Skeletal muscle tissue (tissue), 3 donors: ENCODE measurements at regions not wholly inside any gene's neighbourhood (a gene's known extent, or its start where the extent isn't known, plus 50 kb on each side); places are given as distances from the start of the nearest gene placed in this dataset.

Experiments used
- H3K27ac ChIP-seq: one replicate; pipeline ENCODE4 v1.7.0; 2013; ENCODE audit warnings: mild to moderate bottlenecking, low read depth, low read length, inconsistent platforms
- H3K27me3 ChIP-seq, 3 donors: one replicate each; pipeline ENCODE4 v1.7.0; 2013; ENCODE audit warnings: low read length in 3 of 3; ENCODE audit not compliant: control insufficient read depth in 3 of 3, insufficient read depth in 3 of 3
- H3K36me3 ChIP-seq, 3 donors: one replicate each; pipeline ENCODE4 v1.7.0; 2013; ENCODE audit warnings: low read length in 3 of 3; ENCODE audit not compliant: control insufficient read depth in 3 of 3, insufficient read depth in 3 of 3
- H3K4me1 ChIP-seq, 3 donors: one replicate each; pipeline ENCODE4 v1.7.0; 2013; ENCODE audit warnings: low read length in 3 of 3, mild to moderate bottlenecking in 3 of 3; ENCODE audit not compliant: control insufficient read depth in 3 of 3, insufficient read depth in 3 of 3
- H3K4me3 ChIP-seq, 3 donors: one replicate each; pipeline ENCODE4 v1.7.0; 2013; ENCODE audit warnings: low read length in 3 of 3
- H3K9ac ChIP-seq, 3 donors: one replicate each; pipeline ENCODE4 v1.7.0; 2013; ENCODE audit warnings: low read length in 3 of 3, mild to moderate bottlenecking in 3 of 3, moderate library complexity in 2 of 3, low read depth in 1 of 3
- H3K9me3 ChIP-seq, 3 donors: one replicate each; pipeline ENCODE4 v1.7.0; 2013; ENCODE audit warnings: low read length in 3 of 3; ENCODE audit not compliant: control insufficient read depth in 3 of 3
- donor health status: Osteomylitis.

DNA sequence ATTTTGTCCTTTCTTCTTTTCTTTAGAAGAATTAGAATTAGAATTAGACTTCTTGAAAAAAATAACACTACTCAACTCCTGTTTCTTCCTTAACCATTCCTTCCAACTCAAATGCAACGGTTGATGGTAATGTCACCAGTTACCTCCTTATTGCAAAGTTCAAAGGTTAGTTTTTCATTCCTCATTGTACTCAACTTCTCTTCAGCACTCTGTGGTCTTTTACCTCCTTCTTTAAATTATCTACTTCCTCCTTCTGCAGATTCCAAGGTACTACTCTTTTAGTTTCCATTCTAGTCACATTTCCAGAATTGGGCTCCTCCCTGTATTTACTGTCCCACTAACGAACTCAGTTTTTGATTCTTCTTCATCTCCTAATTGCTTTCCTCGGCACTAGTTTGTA lies 700.7 kb downstream of the SATB2 start:
- no peaks in the 10 kb centered on the region for H3K9me3 ChIP-seq
- no peak overlapping the region for H3K4me3 ChIP-seq
- H3K9ac ChIP-seq = no peak overlapping the region
- no peaks in the 10 kb centered on the region for H3K27me3 ChIP-seq
- no peaks in the 10 kb centered on the region for H3K4me1 ChIP-seq
- no peak overlapping the region for H3K27ac ChIP-seq
- H3K36me3 ChIP-seq = no peaks in the 10 kb centered on the region

DNA sequence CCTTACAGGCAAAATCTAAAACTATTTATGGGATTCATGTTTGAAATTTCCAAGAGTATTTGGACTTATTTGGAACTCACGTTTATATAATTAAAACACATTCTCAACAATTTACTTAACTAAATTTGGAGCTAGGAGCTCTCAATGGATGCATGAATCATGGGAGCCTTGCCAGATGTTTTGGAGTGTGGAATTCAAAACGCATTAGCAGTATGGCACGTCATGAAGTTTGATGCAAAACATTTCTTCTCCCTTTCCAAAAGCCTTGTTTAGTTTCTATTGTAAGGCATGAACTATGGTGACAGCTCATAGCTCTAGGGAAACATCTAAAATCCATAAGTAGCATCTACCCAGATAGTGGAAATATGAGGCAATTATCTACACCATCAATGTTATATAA lies 701.6 kb downstream of the SATB2 start:
- H3K27me3 ChIP-seq = no peaks in the 10 kb centered on the region

DNA sequence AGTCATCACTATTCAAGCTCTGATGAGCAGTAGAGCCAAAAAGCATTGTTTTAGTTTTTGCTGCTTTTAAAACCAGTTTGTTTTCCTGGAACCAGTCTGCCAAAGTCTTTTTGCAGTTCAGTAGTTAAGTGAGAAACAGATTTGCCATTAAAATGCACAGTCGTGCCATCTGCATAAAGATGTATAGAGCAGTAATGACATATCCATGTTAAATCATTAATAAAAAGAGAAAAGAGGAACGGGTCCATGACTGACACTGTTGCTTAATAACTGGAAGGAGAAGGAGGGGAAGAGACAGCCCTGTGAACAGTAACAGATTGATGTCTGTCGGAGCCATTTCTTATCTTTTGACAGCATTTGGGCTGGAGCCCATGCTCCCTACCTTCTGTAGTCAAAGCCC lies 704.6 kb downstream of the SATB2 start:
- Histone ChIP-seq H3K27me3 (no peaks in the 10 kb centered on the region), H3K36me3 (no peaks in the 10 kb centered on the region), H3K27ac (no peak overlapping the region), H3K9me3 (no peaks in the 10 kb centered on the region), H3K4me1 (no peaks in the 10 kb centered on the region), H3K4me3 (no peak overlapping the region), H3K9ac (no peak overlapping the region)

More for the DNA sequence above, 701.6 kb downstream of the SATB2 start:
- H3K36me3 ChIP-seq = no peaks in the 10 kb centered on the region
- H3K4me3 ChIP-seq = no peak overlapping the region
- no peak overlapping the region for H3K9ac ChIP-seq
- H3K27ac ChIP-seq = no peak overlapping the region
- no peaks in the 10 kb centered on the region for H3K4me1 ChIP-seq
- no peaks in the 10 kb centered on the region for H3K9me3 ChIP-seq

DNA sequence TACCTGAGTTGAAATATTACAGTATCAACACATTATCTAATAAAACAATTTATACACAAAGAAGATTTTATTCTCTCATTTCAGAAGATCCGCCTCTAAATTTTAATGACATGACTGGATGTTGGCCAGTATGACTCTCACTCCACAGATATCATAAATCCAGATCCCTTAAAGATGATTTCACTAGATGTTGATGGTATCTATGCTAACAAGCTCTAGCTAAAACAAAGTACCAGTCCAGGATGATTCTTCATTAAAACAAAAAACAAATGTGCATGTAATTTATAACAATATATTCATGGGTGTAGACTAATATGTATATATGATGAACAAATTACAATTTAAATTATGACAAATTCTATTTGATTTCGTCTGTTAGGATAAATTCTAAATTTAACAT lies 708.4 kb downstream of the SATB2 start:
- Histone ChIP-seq H3K4me1 (no peaks in the 10 kb centered on the region), H3K36me3 (no peaks in the 10 kb centered on the region), H3K9me3 (no peaks in the 10 kb centered on the region), H3K4me3 (no peak overlapping the region), H3K9ac (no peak overlapping the region), H3K27me3 (no peaks in the 10 kb centered on the region), H3K27ac (no peak overlapping the region)

DNA sequence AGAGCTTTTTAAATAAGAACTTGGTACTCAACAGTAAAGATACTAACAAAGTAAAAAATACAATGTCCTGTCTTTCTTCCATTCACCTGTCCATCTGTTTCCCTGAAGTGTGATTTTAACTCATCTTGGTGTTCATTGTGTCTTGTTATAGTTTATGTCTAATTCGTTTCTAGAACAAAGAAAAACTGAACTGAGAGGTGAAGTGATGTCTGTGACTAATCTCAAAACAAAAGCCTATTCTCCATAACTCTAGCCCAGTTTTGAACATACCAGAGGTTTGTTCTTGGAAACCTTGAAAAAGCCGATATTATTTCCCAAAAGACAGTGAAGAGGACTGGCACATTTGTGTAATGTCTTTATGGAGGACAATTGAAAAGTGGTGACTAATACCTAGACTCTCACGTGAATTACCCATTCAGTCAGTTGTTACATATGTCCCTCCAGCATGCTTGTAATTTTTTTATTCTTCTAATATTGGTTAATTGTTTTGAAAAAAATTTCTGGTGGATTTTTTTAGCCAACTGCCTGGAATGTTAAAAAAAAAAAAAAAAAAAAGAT lies 725.8 kb downstream of the SATB2 start:
- Histone ChIP-seq H3K9ac (no peak overlapping the region), H3K36me3 (no peaks in the 10 kb centered on the region), H3K9me3 (no peaks in the 10 kb centered on the region), H3K4me3 (no peak overlapping the region), H3K27ac (no peak overlapping the region), H3K27me3 (no peaks in the 10 kb centered on the region), H3K4me1 (no peaks in the 10 kb centered on the region)

DNA sequence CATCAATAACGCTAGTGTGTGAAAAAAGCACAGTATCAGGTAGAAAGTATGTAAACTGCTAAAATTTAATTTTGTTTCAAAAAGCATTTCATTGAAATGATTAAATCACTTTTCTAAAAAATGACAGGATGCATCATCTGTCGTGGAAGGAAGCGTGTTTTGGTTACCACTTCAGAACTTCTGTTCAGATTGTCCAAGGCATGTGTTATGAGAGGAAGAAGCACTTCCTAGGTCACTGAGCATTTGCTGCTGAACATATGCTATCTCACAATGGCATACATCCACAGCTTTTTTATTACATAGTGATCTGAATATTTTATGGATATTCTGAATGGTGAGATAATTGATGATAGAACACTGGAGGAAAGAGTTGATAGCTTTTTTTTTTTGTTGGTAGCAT lies 737.5 kb downstream of the SATB2 start:
- Histone ChIP-seq H3K9ac (no peak overlapping the region), H3K4me1 (no peaks in the 10 kb centered on the region), H3K27me3 (no peaks in the 10 kb centered on the region), H3K36me3 (no peaks in the 10 kb centered on the region), H3K27ac (no peak overlapping the region), H3K9me3 (no peaks in the 10 kb centered on the region), H3K4me3 (no peak overlapping the region)

DNA sequence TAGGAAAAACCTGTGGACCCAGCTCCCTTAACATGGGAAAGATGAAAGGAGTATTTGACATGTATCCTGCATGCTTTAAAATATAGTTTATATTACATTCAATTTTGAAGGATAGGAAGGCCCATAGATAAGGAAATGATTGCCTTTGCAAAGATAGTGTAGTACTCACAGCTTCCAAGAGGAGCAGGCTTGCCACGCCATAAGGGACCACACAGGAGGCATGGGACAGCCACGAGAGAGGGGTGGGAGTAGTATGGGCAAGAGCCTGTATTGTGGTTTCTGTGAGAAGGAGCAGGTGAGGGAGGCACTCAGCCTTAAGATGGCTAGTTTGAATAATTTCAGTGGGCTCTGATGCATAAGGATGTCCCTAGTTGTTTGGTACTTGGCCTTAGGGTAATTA lies 740.3 kb downstream of the SATB2 start:
- no peak overlapping the region for H3K4me3 ChIP-seq
- no peaks in the 10 kb centered on the region for H3K27me3 ChIP-seq
- H3K27ac ChIP-seq = no peak overlapping the region
- H3K9me3 ChIP-seq = no peaks in the 10 kb centered on the region
- no peaks in the 10 kb centered on the region for H3K4me1 ChIP-seq
- no peak overlapping the region for H3K9ac ChIP-seq
- no peaks in the 10 kb centered on the region for H3K36me3 ChIP-seq

DNA sequence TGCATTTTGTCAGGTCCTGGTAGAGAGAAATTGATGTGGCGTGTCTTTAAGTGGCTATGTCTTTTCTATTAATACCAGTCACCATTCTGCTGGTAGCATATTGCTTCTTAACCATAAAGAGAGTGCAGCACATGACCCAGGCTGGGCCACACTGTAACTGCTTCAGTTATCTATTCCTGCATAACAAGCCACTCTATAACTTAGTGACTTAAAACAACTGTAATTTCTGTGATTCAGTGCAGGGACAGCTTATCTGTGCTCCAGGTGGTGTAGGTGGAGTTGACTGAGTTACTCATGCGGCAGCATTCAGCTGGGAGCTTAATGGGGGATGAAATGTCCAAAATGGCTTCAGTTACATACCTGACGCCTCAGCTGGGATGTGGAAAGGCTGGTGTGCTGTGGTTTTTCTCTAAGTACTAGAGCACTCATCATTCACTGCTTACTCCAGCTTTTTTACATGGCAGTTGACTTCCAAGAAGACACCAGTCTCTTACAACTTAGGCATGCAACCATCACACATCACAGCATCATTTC lies 742.4 kb downstream of the SATB2 start:
- no peak overlapping the region for H3K27ac ChIP-seq
- H3K9ac ChIP-seq = no peak overlapping the region
- H3K36me3 ChIP-seq = no peaks in the 10 kb centered on the region
- H3K27me3 ChIP-seq = no peaks in the 10 kb centered on the region
- H3K4me3 ChIP-seq = no peak overlapping the region
- H3K4me1 ChIP-seq = no peaks in the 10 kb centered on the region
- no peaks in the 10 kb centered on the region for H3K9me3 ChIP-seq

DNA sequence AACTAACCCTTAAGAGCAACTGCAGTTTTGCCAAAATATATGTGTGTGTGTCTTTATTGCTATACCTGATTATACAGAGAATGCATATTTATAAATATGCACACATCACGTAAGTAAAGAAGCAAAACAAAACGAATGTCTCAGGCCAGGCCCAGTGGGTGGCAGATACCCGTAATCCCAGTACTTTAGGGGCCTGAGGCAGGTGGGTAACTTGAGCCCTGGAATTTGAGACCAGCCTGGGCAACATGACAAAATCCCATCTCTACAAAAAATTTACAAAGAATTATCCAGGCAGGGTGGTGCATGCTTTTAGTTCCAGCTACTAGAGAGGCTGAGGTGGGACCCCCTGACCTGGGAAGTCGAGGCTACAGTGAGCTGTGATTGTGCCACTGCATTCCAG lies 745.3 kb downstream of the SATB2 start:
- no peak overlapping the region for H3K27ac ChIP-seq
- H3K9me3 ChIP-seq = no peaks in the 10 kb centered on the region
- H3K4me3 ChIP-seq = no peak overlapping the region
- no peaks in the 10 kb centered on the region for H3K4me1 ChIP-seq
- H3K27me3 ChIP-seq = no peaks in the 10 kb centered on the region
- no peaks in the 10 kb centered on the region for H3K36me3 ChIP-seq
- no peak overlapping the region for H3K9ac ChIP-seq

DNA sequence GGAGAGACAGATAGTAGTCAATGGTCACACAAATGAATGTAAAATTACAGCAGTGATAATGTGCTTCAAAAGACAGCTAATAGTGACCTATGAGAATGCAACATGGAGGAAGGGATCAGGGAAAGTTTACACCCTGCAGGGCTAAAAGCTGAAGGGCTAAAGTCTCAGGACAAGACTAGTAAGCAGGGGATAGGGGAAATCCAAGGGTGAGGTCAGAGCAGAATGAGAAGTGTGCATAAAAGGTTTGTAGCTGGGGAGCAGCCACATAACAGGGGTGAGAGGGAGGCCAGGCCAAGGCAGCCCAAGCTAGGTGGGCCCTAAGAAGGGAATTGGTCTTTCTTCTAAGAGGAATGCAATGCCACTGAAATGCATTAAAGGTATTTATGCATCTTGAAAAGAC lies 746.3 kb downstream of the SATB2 start:
- H3K27ac ChIP-seq = no peak overlapping the region
- H3K4me3 ChIP-seq = no peak overlapping the region
- H3K9me3 ChIP-seq = no peaks in the 10 kb centered on the region
- H3K36me3 ChIP-seq = no peaks in the 10 kb centered on the region
- no peaks in the 10 kb centered on the region for H3K4me1 ChIP-seq
- no peak overlapping the region for H3K9ac ChIP-seq
- no peaks in the 10 kb centered on the region for H3K27me3 ChIP-seq

DNA sequence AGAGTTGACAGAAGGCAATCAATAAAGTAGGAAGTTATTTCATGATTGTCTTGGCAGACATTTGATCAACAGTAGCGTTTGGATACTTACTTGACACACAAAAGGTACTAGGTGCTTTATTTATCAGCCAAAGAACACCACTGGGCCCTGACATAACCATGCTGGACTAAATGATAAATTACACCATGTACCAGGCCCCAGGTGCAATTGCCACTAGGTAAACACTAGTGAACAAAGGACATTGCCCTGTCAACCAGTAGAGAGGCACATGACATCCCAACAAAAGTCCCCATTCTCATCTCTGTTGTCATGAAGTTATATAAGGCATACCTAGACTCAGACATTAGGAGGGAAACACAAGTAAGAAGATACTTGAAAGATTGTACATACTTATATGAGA lies 747.2 kb downstream of the SATB2 start:
- Histone ChIP-seq H3K27ac (no peak overlapping the region), H3K9me3 (no peaks in the 10 kb centered on the region)

More for the DNA sequence above, 747.2 kb downstream of the SATB2 start:
- Histone ChIP-seq H3K4me3 (no peak overlapping the region), H3K27me3 (no peaks in the 10 kb centered on the region), H3K9ac (no peak overlapping the region), H3K4me1 (no peaks in the 10 kb centered on the region), H3K36me3 (no peaks in the 10 kb centered on the region)
